ENCODE measurements at regions not wholly inside any gene's neighbourhood (a gene's known extent, or its start where the extent isn't known, plus 50 kb on each side); places are given as distances from the start of the nearest gene placed in this dataset.

DNA sequence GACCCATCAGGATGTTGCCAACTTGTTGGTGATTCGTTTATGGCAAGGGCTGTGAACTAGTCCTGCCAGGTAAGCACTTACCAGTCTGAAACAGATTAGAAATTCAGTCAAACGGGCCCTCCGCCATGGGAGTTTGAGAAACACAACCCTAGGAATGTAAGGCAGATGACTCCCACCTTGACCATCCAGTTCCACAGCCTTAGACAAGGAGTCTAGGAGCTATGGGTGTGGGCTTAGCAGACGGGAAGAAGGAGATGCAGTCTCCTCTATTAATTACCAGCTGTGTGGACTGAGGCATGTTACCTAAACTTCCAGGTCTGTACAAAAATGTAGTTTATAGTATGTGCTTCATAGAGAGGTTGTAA is 319.4 kb upstream of the NCKAP5 start:
- peaks cover 0 to 2% (median 0%) of the 10 kb centered on the region in 3 donors for H3K4me1 ChIP-seq (ENCODE audit: control insufficient read depth in 2 of 3, insufficient read depth in 2 of 3, low read depth in 1 of 3, low read length in 3 of 3)
- H3K36me3 ChIP-seq (ENCODE audit: control insufficient read depth in 2 of 3, insufficient read depth in 3 of 3, low read length in 3 of 3), result no peaks in the 10 kb centered on the region
- FAIRE-seq (no peak), DNase-seq (no peak)
- H3K4me3 ChIP-seq (ENCODE audit: low read length in 3 of 3), result no peak overlapping the region
- H3K27me3 ChIP-seq (ENCODE audit: control insufficient read depth, insufficient read depth, low read length), result no peaks in the 10 kb centered on the region
- intact Hi-C loops (cut with DNase I), result no loop called here
- no peaks in the 10 kb centered on the region for H3K9me3 ChIP-seq (ENCODE audit: control insufficient read depth in 2 of 3, insufficient read depth in 1 of 3, low read length in 3 of 3)
- TF ChIP-seq, protein P1, sequence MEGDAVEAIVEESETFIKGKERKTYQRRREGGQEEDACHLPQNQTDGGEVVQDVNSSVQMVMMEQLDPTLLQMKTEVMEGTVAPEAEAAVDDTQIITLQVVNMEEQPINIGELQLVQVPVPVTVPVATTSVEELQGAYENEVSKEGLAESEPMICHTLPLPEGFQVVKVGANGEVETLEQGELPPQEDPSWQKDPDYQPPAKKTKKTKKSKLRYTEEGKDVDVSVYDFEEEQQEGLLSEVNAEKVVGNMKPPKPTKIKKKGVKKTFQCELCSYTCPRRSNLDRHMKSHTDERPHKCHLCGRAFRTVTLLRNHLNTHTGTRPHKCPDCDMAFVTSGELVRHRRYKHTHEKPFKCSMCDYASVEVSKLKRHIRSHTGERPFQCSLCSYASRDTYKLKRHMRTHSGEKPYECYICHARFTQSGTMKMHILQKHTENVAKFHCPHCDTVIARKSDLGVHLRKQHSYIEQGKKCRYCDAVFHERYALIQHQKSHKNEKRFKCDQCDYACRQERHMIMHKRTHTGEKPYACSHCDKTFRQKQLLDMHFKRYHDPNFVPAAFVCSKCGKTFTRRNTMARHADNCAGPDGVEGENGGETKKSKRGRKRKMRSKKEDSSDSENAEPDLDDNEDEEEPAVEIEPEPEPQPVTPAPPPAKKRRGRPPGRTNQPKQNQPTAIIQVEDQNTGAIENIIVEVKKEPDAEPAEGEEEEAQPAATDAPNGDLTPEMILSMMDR (IDR thresholded peaks at IDR 0.05; ENCODE audit: borderline replicate concordance, extremely low read depth, insufficient read depth), result no peak
- H3K9ac ChIP-seq (ENCODE audit: low read length in 3 of 3), result no peak overlapping the region
- H3K27ac ChIP-seq (ENCODE audit: low read depth in 2 of 2, low read length in 2 of 2), result no peak overlapping the region

DNA sequence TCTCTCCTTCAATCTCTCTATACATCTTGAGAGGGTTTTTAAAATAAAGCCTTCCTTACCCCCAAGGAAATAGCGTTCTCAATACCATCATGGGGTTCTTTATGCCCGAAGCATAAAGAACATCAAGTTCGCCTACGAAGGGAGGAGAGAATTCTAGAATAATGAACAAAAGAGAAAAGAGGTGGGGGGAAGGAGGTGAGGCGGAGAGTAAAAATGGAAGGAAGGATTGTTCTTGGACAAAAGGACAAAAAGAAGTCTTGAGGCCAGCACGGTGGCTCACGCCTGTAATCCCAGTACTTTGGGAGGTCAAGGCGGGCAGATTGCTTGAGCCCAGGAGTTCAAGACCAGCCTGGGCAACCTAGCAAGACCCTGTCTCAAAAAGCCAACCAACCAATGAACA is 319.8 kb upstream of the NCKAP5 start:
- no peaks in the 10 kb centered on the region for H3K9me3 ChIP-seq (ENCODE audit: control insufficient read depth in 2 of 3, insufficient read depth in 1 of 3, low read length in 3 of 3)
- intact Hi-C loops (cut with DNase I), result no loop called here
- no peaks in the 10 kb centered on the region for H3K36me3 ChIP-seq (ENCODE audit: control insufficient read depth in 2 of 3, insufficient read depth in 3 of 3, low read length in 3 of 3)
- H3K4me3 ChIP-seq (ENCODE audit: low read length in 3 of 3), result no peak overlapping the region
- no peak overlapping the region for H3K27ac ChIP-seq (ENCODE audit: low read depth in 2 of 2, low read length in 2 of 2)
- FAIRE-seq (no peak), DNase-seq (no peak)
- no peaks in the 10 kb centered on the region for H3K27me3 ChIP-seq (ENCODE audit: control insufficient read depth, insufficient read depth, low read length)
- TF ChIP-seq, protein P1 (IDR thresholded peaks at IDR 0.05; ENCODE audit: borderline replicate concordance, extremely low read depth, insufficient read depth), result no peak
- no peak overlapping the region for H3K9ac ChIP-seq (ENCODE audit: low read length in 3 of 3)
- H3K4me1 ChIP-seq (ENCODE audit: control insufficient read depth in 2 of 3, insufficient read depth in 2 of 3, low read depth in 1 of 3, low read length in 3 of 3), result peaks cover 0 to 2% (median 0%) of the 10 kb centered on the region in 3 donors

DNA sequence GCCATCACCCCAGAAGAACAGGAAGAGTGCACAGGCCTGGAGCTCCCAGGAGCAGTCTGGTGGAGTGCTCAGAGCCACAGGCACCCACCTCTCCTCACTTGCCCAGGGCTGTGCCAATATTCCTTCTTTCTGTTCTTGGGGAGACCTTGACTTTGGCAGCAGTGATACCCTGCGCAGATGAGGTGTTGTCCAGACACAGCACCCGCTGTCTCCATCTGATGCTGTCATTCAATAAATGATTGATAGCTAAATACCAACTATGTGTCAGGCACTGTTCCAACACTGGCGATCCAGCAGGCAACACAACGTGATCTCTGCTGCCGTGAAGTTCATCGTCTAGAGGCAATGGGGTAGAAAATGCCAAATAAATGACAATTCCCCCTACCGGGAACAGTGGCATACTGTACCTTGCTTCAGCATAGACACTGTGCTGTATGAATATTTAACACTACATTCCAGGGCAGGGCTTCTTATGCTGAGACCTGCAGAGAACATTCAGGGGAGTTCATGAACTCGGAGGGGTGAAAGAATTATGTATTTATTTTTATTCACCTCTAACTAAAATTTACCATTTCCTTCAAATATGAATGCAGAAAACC is 320.5 kb upstream of the NCKAP5 start:
- Histone ChIP-seq H3K27me3 (ENCODE audit: control insufficient read depth, insufficient read depth, low read length) (no peaks in the 10 kb centered on the region), H3K4me1 (ENCODE audit: control insufficient read depth in 2 of 3, insufficient read depth in 2 of 3, low read depth in 1 of 3, low read length in 3 of 3) (peaks cover 0 to 2% (median 0%) of the 10 kb centered on the region in 3 donors), H3K36me3 (ENCODE audit: control insufficient read depth in 2 of 3, insufficient read depth in 3 of 3, low read length in 3 of 3) (no peaks in the 10 kb centered on the region), H3K4me3 (ENCODE audit: low read length in 3 of 3) (no peak overlapping the region), H3K27ac (ENCODE audit: low read depth in 2 of 2, low read length in 2 of 2) (no peak overlapping the region), H3K9me3 (ENCODE audit: control insufficient read depth in 2 of 3, insufficient read depth in 1 of 3, low read length in 3 of 3) (no peaks in the 10 kb centered on the region), H3K9ac (ENCODE audit: low read length in 3 of 3) (no peak overlapping the region)
- DNase-seq (no peak), FAIRE-seq (no peak)
- TF ChIP-seq, protein P1 (IDR thresholded peaks at IDR 0.05; ENCODE audit: borderline replicate concordance, extremely low read depth, insufficient read depth), result no peak
- intact Hi-C loops (cut with DNase I), result no loop called here
